HepG2 (cell line): ENCODE measurements at regions not wholly inside any gene's neighbourhood (a gene's known extent, or its start where the extent isn't known, plus 50 kb on each side); places are given as distances from the start of the nearest gene placed in this dataset.

Source experiments
- E2F1 ChIP-seq: sonication (generic); formaldehyde crosslinking; IDR thresholded peaks from 2 replicates; pipeline ENCODE4 v1.5.0; 2020; ENCODE audit warnings: missing genetic modification reagents
- TFAP4 ChIP-seq: sonication (generic); IDR thresholded peaks from 2 replicates; pipeline ENCODE4 v1.6.1; 2016; ENCODE audit warnings: low read depth, borderline replicate concordance

GRCh38 chr12:91613223-91613779 lies 430.7 kb upstream of the DCN start:
- TF ChIP-seq E2F1 (no peak), TFAP4 (no peak)
